K562 (cell line): ENCODE measurements at regions not wholly inside any gene's neighbourhood (a gene's known extent, or its start where the extent isn't known, plus 50 kb on each side); places are given as distances from the start of the nearest gene placed in this dataset.
A peak's percentile ranks its signal among the peaks of the same experiment; 100 is the strongest.

ENCODE experiments used
- ARID2 ChIP-seq: fragments of 450-650 bp; IDR thresholded peaks from 2 replicates; pipeline ENCODE4 v1.6.1; 2017; ENCODE audit warnings: antibody characterized with exemption, mild to moderate bottlenecking
- ETV1 ChIP-seq: fragments of 450-650 bp; conservative IDR thresholded peaks from 2 replicates; pipeline ENCODE4 v1.6.1; 2016; ENCODE audit warnings: missing genetic modification characterization, control low read depth, low read depth, missing compliant biosample characterization
- GATA2 ChIP-seq: sonication (generic); formaldehyde crosslinking; IDR thresholded peaks from 2 replicates; pipeline ENCODE4 v1.4.0; 2020; ENCODE audit warnings: mild to moderate bottlenecking, missing genetic modification reagents
- GTF2A2 ChIP-seq: IDR thresholded peaks from 2 replicates; pipeline ENCODE4 v1.6.1; 2016; ENCODE audit warnings: mild to moderate bottlenecking, missing genetic modification characterization, missing compliant biosample characterization
- HDAC3 ChIP-seq: fragments of 450-650 bp; IDR thresholded peaks from 2 replicates; pipeline ENCODE4 v1.6.1; 2018; ENCODE audit warnings: borderline replicate concordance, mild to moderate bottlenecking, moderate library complexity; ENCODE audit not compliant: partially characterized antibody
- JUN ChIP-seq, 2 experiments: sonication (generic) in 1 of 2; formaldehyde crosslinking in 1 of 2; IDR thresholded peaks; 2 replicates each; pipeline versions ENCODE4 v1.6.1 to v1.8.0; 2012 to 2022; ENCODE audit warnings: borderline replicate concordance in 2 of 2, mild to moderate bottlenecking in 2 of 2, improper control_type of control experiment in 1 of 2, low read depth in 1 of 2, low read length in 1 of 2, missing genetic modification reagents in 1 of 2
- L3MBTL2 ChIP-seq: fragments of 450-650 bp; IDR thresholded peaks from 2 replicates; pipeline ENCODE4 v1.6.1; 2016; ENCODE audit warnings: mild to moderate bottlenecking, moderate library complexity
- MED1 ChIP-seq: sonication (generic); formaldehyde crosslinking; IDR thresholded peaks from 2 replicates; pipeline ENCODE4 v1.8.1; 2023; ENCODE audit warnings: missing genetic modification reagents, borderline replicate concordance
- NCOA4 ChIP-seq: fragments of 450-650 bp; IDR thresholded peaks from 2 replicates; pipeline ENCODE4 v1.6.1; 2018; ENCODE audit warnings: mild to moderate bottlenecking; ENCODE audit not compliant: partially characterized antibody
- NKRF ChIP-seq: fragments of 450-650 bp; IDR thresholded peaks from 2 replicates; pipeline ENCODE4 v1.6.1; 2016; ENCODE audit warnings: borderline replicate concordance
- SMAD1 ChIP-seq: fragments of 150-350 bp; IDR thresholded peaks from 2 replicates; pipeline ENCODE4 v1.6.1; 2014; ENCODE audit warnings: low read length, low read depth; ENCODE audit not compliant: partially characterized antibody
- TEAD1 ChIP-seq, 2 experiments: fragments of 450-650 bp in 1 of 2; sonication (generic) in 1 of 2; formaldehyde crosslinking; IDR thresholded peaks; 2 replicates each; pipeline versions ENCODE4 v1.4.0 to v1.8.0; 2020 to 2022; ENCODE audit warnings: mild to moderate bottlenecking in 2 of 2, missing genetic modification reagents in 1 of 2
- TEAD4 ChIP-seq, 2 experiments: sonication (generic) in 1 of 2; formaldehyde crosslinking in 1 of 2; IDR thresholded peaks; 2 replicates each; pipeline versions ENCODE4 v1.6.1 to v1.8.0; 2012 to 2022; ENCODE audit warnings: borderline replicate concordance in 1 of 2, inconsistent platforms in 1 of 2, low read length in 1 of 2, mild to moderate bottlenecking in 1 of 2, missing genetic modification reagents in 1 of 2
- ZBTB33 ChIP-seq: sonication (generic); formaldehyde crosslinking; IDR thresholded peaks from 2 replicates; pipeline ENCODE4 v1.8.1; 2023; ENCODE audit warnings: mild to moderate bottlenecking, missing genetic modification reagents
- ZNF124 ChIP-seq: sonication (generic); formaldehyde crosslinking; IDR thresholded peaks from 2 replicates; pipeline ENCODE4 v1.8.1; 2022; ENCODE audit warnings: missing genetic modification reagents
- ZNF79 ChIP-seq: fragments of 250-450 bp; sonication (Bioruptor Pico); IDR thresholded peaks from 2 replicates; pipeline ENCODE4 v1.4.0; 2020; ENCODE audit warnings: low read depth, mild to moderate bottlenecking, moderate library complexity
- ZZZ3 ChIP-seq: fragments of 450-650 bp; IDR thresholded peaks from 2 replicates; pipeline ENCODE4 v1.6.1; 2016; ENCODE audit warnings: antibody characterized with exemption, mild to moderate bottlenecking, moderate library complexity
- TF ChIP-seq, protein P1 (sequence below): sonication (generic); formaldehyde crosslinking; IDR thresholded peaks from 2 replicates; pipeline ENCODE4 v1.8.0; 2022; ENCODE audit warnings: mild to moderate bottlenecking, low read depth, missing genetic modification reagents
- TF ChIP-seq, protein P2 (sequence below), 2 experiments: fragments of 450-650 bp; IDR thresholded peaks; 2 replicates each; pipeline ENCODE4 v1.6.1; 2016
- TF ChIP-seq, protein P3 (sequence below): sonication (generic); formaldehyde crosslinking; IDR thresholded peaks from 2 replicates; pipeline ENCODE4 v1.8.1; 2023; ENCODE audit warnings: mild to moderate bottlenecking, missing genetic modification reagents

- TF ChIP-seq, protein P1, sequence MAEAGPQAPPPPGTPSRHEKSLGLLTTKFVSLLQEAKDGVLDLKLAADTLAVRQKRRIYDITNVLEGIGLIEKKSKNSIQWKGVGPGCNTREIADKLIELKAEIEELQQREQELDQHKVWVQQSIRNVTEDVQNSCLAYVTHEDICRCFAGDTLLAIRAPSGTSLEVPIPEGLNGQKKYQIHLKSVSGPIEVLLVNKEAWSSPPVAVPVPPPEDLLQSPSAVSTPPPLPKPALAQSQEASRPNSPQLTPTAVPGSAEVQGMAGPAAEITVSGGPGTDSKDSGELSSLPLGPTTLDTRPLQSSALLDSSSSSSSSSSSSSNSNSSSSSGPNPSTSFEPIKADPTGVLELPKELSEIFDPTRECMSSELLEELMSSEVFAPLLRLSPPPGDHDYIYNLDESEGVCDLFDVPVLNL = no peak
- TF ChIP-seq HDAC3 = no peak
- TF ChIP-seq ZNF79 (CRISPR knock-in tag) = no peak
- TF ChIP-seq NKRF = no peak
- no peak for TF ChIP-seq ARID2
- TF ChIP-seq ZNF124 (CRISPR knock-in tag) = no peak
- TF ChIP-seq TEAD4 (IDR thresholded peaks at IDR 0.05; ENCODE audit: low read length) = peak; percentile 80
- no peak for TF ChIP-seq TEAD4 (CRISPR knock-in tag; IDR thresholded peaks at IDR 0.05; ENCODE audit: borderline replicate concordance)
- no peak for TF ChIP-seq L3MBTL2
- TF ChIP-seq, protein P2, sequence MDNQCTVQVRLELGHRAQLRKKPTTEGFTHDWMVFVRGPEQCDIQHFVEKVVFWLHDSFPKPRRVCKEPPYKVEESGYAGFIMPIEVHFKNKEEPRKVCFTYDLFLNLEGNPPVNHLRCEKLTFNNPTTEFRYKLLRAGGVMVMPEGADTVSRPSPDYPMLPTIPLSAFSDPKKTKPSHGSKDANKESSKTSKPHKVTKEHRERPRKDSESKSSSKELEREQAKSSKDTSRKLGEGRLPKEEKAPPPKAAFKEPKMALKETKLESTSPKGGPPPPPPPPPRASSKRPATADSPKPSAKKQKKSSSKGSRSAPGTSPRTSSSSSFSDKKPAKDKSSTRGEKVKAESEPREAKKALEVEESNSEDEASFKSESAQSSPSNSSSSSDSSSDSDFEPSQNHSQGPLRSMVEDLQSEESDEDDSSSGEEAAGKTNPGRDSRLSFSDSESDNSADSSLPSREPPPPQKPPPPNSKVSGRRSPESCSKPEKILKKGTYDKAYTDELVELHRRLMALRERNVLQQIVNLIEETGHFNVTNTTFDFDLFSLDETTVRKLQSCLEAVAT (IDR thresholded peaks at IDR 0.05) = no peak
- no peak for TF ChIP-seq MED1 (CRISPR knock-in tag)
- TF ChIP-seq NCOA4 = no peak
- no peak for TF ChIP-seq SMAD1
- TF ChIP-seq ETV1 (tag) = no peak
- TF ChIP-seq, protein P3, sequence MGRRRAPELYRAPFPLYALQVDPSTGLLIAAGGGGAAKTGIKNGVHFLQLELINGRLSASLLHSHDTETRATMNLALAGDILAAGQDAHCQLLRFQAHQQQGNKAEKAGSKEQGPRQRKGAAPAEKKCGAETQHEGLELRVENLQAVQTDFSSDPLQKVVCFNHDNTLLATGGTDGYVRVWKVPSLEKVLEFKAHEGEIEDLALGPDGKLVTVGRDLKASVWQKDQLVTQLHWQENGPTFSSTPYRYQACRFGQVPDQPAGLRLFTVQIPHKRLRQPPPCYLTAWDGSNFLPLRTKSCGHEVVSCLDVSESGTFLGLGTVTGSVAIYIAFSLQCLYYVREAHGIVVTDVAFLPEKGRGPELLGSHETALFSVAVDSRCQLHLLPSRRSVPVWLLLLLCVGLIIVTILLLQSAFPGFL (CRISPR knock-in tag) = no peak
- TF ChIP-seq GATA2 (CRISPR knock-in tag) = peak; percentile 22; the same call in 1 of the 2 replicates
- no peak for TF ChIP-seq ZZZ3
- TF ChIP-seq JUN (IDR thresholded peaks at IDR 0.05; ENCODE audit: borderline replicate concordance, low read depth, low read length) = no peak
- TF ChIP-seq JUN (CRISPR knock-in tag; IDR thresholded peaks at IDR 0.05; ENCODE audit: borderline replicate concordance) = no peak
- TF ChIP-seq ZBTB33 (CRISPR knock-in tag) = no peak
- no peak for TF ChIP-seq GTF2A2 (tag)
- TF ChIP-seq TEAD1 (CRISPR knock-in tag; IDR thresholded peaks at IDR 0.05) = no peak
Measured at GRCh38 chr4:186798951-186799659, 75.4 kb upstream of the FAT1 start (continued).
